Panc1 (cell line): ENCODE measurements at regions not wholly inside any gene's neighbourhood (a gene's known extent, or its start where the extent isn't known, plus 50 kb on each side); places are given as distances from the start of the nearest gene placed in this dataset.

Source experiments
- ATAC-seq: fragments of 200-7000 bp; cut with Tn5 transposase; 2 replicates; pipeline ENCODE4 v1.9.1; 2020; ENCODE audit warnings: mild to moderate bottlenecking, moderate library complexity
- BruUV-seq: library from RNA; stranded (reverse); fragments of 400-500 nt; replicated peaks from 2 replicates; lab custom pipeline; 2021; lab: Mats Ljungman, UMichigan
- CTCF ChIA-PET: fragments of 300-600 bp; sonication (Branson Sonifier 250); formaldehyde crosslinking; loops from one replicate; lab custom pipeline; 2022; ENCODE audit warnings: antibody characterized with exemption; lab: Charles Lee
- POLR2A ChIA-PET: fragments of 300-600 bp; sonication (Branson Sonifier 250); formaldehyde crosslinking; loops from one replicate; lab custom pipeline; 2022; ENCODE audit warnings: antibody characterized with exemption; lab: Charles Lee
- DNase-seq: peaks from one replicate; pipeline ENCODE4 v3.0.0-alpha.2; 2010; ENCODE audit warnings: low read depth, low spot score
- H3K27ac ChIP-seq: 2 replicates; pipeline ENCODE4 v1.5.1; 2011; ENCODE audit warnings: mild to moderate bottlenecking, low read length, inconsistent platforms
- H3K27me3 ChIP-seq: fragments of 200-500 bp; sonication (Bioruptor generic); 2 replicates; pipeline ENCODE4 v1.6.0; 2014; ENCODE audit warnings: low read length, inconsistent platforms; ENCODE audit not compliant: control insufficient read depth, insufficient read depth
- H3K36me3 ChIP-seq: fragments of 200-500 bp; sonication (Bioruptor generic); 2 replicates; pipeline ENCODE4 v1.5.1; 2014; ENCODE audit warnings: inconsistent platforms, mild to moderate bottlenecking, low read length, moderate library complexity; ENCODE audit not compliant: control insufficient read depth, insufficient read depth
- H3K4me1 ChIP-seq: 2 replicates; pipeline ENCODE4 v1.5.1; 2011; ENCODE audit warnings: inconsistent platforms, mild to moderate bottlenecking, low read length, moderate library complexity; ENCODE audit not compliant: control insufficient read depth, insufficient read depth
- H3K4me3 ChIP-seq, 2 experiments: 2 replicates each; pipeline ENCODE4 v1.5.1; 2011 to 2012; ENCODE audit warnings: low read depth in 2 of 2, low read length in 2 of 2, mild to moderate bottlenecking in 2 of 2, inconsistent platforms in 1 of 2, moderate library complexity in 1 of 2
- H3K9me3 ChIP-seq: fragments of 200-500 bp; sonication (Bioruptor generic); 2 replicates; pipeline ENCODE4 v1.5.1; 2014; ENCODE audit warnings: low read depth, mild to moderate bottlenecking, inconsistent platforms, low read length, moderate library complexity; ENCODE audit not compliant: control insufficient read depth, insufficient read depth
- POLR2AphosphoS5 ChIP-seq: IDR thresholded peaks from 2 replicates; pipeline ENCODE4 v1.6.1; 2012; ENCODE audit warnings: mild to moderate bottlenecking, low read depth, low read length, moderate library complexity
- SIN3A ChIP-seq: IDR thresholded peaks from 2 replicates; pipeline ENCODE4 v1.6.1; 2012; ENCODE audit warnings: low read depth, mild to moderate bottlenecking, low read length, moderate library complexity, borderline replicate concordance; ENCODE audit not compliant: insufficient read depth
- TCF7L2 ChIP-seq: IDR thresholded peaks from 2 replicates; pipeline ENCODE4 v1.6.1; 2011; ENCODE audit warnings: mild to moderate bottlenecking, low read depth, low read length, inconsistent platforms
- in situ Hi-C: cut with HindIII; loops from 2 replicates; pipeline ENCODE4 v1.10.0; 2016; ENCODE audit warnings: low sequenced_read_pairs, low pct_unique_long_range_greater_than_20kb
- intact Hi-C: fragments of 100-400 bp; cut with micrococcal nuclease; formaldehyde crosslinking; loops from one replicate; pipeline ENCODE4 v1.10.0; 2022; ENCODE audit not compliant: unreplicated experiment
- TF ChIP-seq, protein P1 (sequence below), 2 experiments: IDR thresholded peaks; 2 replicates each; pipeline ENCODE4 v1.6.1; 2011 to 2012; ENCODE audit warnings: low read depth in 2 of 2, control low read depth in 1 of 2, low read length in 1 of 2, mild to moderate bottlenecking in 1 of 2, moderate library complexity in 1 of 2; ENCODE audit not compliant: insufficient read depth in 1 of 2
- TF ChIP-seq, protein P2 (sequence below): fragments of 450-650 bp; IDR thresholded peaks from 2 replicates; pipeline ENCODE4 v1.5.1; 2017; ENCODE audit warnings: mild to moderate bottlenecking

DNA sequence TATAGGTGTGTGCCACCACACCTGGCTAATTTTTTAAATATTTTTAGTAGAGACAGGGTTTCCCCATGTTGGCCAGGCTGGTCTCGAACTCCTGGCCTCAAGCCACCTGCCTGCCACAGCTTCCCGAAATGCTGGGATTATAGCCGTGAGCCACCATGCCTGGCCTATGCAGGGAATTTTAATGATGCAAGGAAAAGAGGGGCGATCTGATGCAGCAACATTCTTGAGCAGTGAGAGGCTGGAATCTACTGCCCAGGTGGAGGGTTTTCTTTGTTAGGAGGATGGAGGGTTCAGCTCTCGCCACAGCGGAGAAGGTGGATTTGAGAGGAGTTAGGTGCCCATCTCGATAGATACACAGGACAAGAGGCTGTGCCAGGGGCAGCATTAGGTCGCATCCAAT, 332.3 kb downstream of the GATA3 start:
- POLR2A ChIA-PET = no interaction called here
- Histone ChIP-seq H3K27me3 (no peaks in the 10 kb centered on the region), H3K4me1 (no peaks in the 10 kb centered on the region), H3K9me3 (no peaks in the 10 kb centered on the region), H3K36me3 (no peaks in the 10 kb centered on the region), H3K27ac (no peak overlapping the region), H3K4me3 (no peak overlapping the region)
- TF ChIP-seq SIN3A (no peak), POLR2AphosphoS5 (no peak), TCF7L2 (no peak)
- TF ChIP-seq, protein P1, sequence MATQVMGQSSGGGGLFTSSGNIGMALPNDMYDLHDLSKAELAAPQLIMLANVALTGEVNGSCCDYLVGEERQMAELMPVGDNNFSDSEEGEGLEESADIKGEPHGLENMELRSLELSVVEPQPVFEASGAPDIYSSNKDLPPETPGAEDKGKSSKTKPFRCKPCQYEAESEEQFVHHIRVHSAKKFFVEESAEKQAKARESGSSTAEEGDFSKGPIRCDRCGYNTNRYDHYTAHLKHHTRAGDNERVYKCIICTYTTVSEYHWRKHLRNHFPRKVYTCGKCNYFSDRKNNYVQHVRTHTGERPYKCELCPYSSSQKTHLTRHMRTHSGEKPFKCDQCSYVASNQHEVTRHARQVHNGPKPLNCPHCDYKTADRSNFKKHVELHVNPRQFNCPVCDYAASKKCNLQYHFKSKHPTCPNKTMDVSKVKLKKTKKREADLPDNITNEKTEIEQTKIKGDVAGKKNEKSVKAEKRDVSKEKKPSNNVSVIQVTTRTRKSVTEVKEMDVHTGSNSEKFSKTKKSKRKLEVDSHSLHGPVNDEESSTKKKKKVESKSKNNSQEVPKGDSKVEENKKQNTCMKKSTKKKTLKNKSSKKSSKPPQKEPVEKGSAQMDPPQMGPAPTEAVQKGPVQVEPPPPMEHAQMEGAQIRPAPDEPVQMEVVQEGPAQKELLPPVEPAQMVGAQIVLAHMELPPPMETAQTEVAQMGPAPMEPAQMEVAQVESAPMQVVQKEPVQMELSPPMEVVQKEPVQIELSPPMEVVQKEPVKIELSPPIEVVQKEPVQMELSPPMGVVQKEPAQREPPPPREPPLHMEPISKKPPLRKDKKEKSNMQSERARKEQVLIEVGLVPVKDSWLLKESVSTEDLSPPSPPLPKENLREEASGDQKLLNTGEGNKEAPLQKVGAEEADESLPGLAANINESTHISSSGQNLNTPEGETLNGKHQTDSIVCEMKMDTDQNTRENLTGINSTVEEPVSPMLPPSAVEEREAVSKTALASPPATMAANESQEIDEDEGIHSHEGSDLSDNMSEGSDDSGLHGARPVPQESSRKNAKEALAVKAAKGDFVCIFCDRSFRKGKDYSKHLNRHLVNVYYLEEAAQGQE (IDR thresholded peaks at IDR 0.05; ENCODE audit: insufficient read depth in 1 of 2, low read depth in 2 of 2, low read length in 1 of 2) = no peak
- TF ChIP-seq, protein P2, sequence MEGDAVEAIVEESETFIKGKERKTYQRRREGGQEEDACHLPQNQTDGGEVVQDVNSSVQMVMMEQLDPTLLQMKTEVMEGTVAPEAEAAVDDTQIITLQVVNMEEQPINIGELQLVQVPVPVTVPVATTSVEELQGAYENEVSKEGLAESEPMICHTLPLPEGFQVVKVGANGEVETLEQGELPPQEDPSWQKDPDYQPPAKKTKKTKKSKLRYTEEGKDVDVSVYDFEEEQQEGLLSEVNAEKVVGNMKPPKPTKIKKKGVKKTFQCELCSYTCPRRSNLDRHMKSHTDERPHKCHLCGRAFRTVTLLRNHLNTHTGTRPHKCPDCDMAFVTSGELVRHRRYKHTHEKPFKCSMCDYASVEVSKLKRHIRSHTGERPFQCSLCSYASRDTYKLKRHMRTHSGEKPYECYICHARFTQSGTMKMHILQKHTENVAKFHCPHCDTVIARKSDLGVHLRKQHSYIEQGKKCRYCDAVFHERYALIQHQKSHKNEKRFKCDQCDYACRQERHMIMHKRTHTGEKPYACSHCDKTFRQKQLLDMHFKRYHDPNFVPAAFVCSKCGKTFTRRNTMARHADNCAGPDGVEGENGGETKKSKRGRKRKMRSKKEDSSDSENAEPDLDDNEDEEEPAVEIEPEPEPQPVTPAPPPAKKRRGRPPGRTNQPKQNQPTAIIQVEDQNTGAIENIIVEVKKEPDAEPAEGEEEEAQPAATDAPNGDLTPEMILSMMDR = no peak
- intact Hi-C loops (no loop called here), in situ Hi-C loops (no loop called here)
- ATAC-seq (no peak), DNase-seq (no peak)
- no TSS peak for BruUV-seq
- CTCF ChIA-PET = no interaction called here

DNA sequence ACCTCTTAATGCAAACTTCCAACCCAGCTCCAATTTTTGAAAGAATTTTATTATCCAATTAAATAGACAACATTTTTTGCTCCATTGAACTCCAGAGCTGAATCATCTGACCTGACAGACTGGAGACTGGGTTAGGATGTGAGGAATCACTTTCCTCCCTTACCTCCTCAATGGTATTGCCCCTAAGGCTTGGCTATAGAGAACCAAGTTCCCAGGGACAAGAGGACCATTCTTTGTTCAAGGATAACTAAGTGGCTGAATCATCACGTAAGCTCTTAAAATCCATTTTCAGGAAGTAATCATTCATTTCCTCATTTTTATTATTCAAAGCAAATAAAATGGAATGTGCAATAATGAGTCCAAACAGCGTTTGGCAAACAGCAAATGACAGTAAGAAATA, 335.1 kb downstream of the GATA3 start:
- intact Hi-C loops = no loop called here
- in situ Hi-C loops = no loop called here
- CTCF ChIA-PET = no interaction called here

More for the DNA sequence above, 335.1 kb downstream of the GATA3 start:
- H3K9me3 ChIP-seq = no peaks in the 10 kb centered on the region
- no peak overlapping the region for H3K4me3 ChIP-seq
- ATAC-seq (peak; percentile 83), DNase-seq (no peak)
- no peaks in the 10 kb centered on the region for H3K4me1 ChIP-seq
- no peak overlapping the region for H3K27ac ChIP-seq
- no peaks in the 10 kb centered on the region for H3K27me3 ChIP-seq
- no TSS peak for BruUV-seq
- no peaks in the 10 kb centered on the region for H3K36me3 ChIP-seq
- TF ChIP-seq SIN3A = no peak
- TF ChIP-seq TCF7L2 = no peak
- TF ChIP-seq, protein P2 = no peak
- no peak for TF ChIP-seq POLR2AphosphoS5
- TF ChIP-seq, protein P1 (IDR thresholded peaks at IDR 0.05; ENCODE audit: insufficient read depth in 1 of 2, low read depth in 2 of 2, low read length in 1 of 2) = no peak
- POLR2A ChIA-PET = interaction anchor here (0.6 kb wide), 1 partner anchor 109 kb away, joined by 3 read pairs; no protein-coding TSS in a partner anchor
